SK-N-SH (cell line): ENCODE measurements at regions not wholly inside any gene's neighbourhood (a gene's known extent, or its start where the extent isn't known, plus 50 kb on each side); places are given as distances from the start of the nearest gene placed in this dataset.

Experiments
- CTCF ChIP-seq: fragments of 200-600 bp; sonication (generic); IDR thresholded peaks from 2 replicates; pipeline ENCODE4 v1.6.1; 2017; ENCODE audit warnings: antibody characterized with exemption, mild to moderate bottlenecking, moderate library complexity
- EP300 ChIP-seq, 2 experiments: IDR thresholded peaks; 2 replicates each; pipeline versions ENCODE4 v1.4.0 to v1.6.1; 2012; ENCODE audit warnings: borderline replicate concordance in 1 of 2, low read depth in 1 of 2, low read length in 1 of 2
- FOSL2 ChIP-seq: IDR thresholded peaks from 2 replicates; pipeline ENCODE4 v1.4.0; 2012; ENCODE audit warnings: low read depth, mild to moderate bottlenecking, moderate library complexity, borderline replicate concordance
- JUND ChIP-seq: IDR thresholded peaks from 2 replicates; pipeline ENCODE4 v1.4.0; 2012
- MEF2A ChIP-seq: IDR thresholded peaks from 2 replicates; pipeline ENCODE4 v1.4.0; 2012; ENCODE audit warnings: low read depth, borderline replicate concordance
- POLR2AphosphoS5 ChIP-seq: IDR thresholded peaks from 2 replicates; pipeline ENCODE4 v1.6.1; 2012; ENCODE audit warnings: low read depth, low read length
- RAD21 ChIP-seq: IDR thresholded peaks from 2 replicates; pipeline ENCODE4 v1.6.1; 2012; ENCODE audit warnings: mild to moderate bottlenecking, low read length
- REST ChIP-seq: IDR thresholded peaks from 2 replicates; pipeline ENCODE4 v1.6.1; 2012; ENCODE audit warnings: mild to moderate bottlenecking, low read depth, low read length, moderate library complexity
- RFX5 ChIP-seq: IDR thresholded peaks from 2 replicates; pipeline ENCODE4 v1.6.1; 2012; ENCODE audit warnings: mild to moderate bottlenecking, improper control_type of control experiment, low read length
- TAF1 ChIP-seq: IDR thresholded peaks from 2 replicates; pipeline ENCODE4 v1.6.1; 2012; ENCODE audit warnings: low read depth, mild to moderate bottlenecking, low read length, moderate library complexity, borderline replicate concordance
- TCF12 ChIP-seq: IDR thresholded peaks from 2 replicates; pipeline ENCODE4 v1.4.0; 2012
- USF1 ChIP-seq: IDR thresholded peaks from 2 replicates; pipeline ENCODE4 v1.4.0; 2012; ENCODE audit warnings: low read depth, borderline replicate concordance
- YY1 ChIP-seq: IDR thresholded peaks from 2 replicates; pipeline ENCODE4 v1.4.0; 2012; ENCODE audit warnings: low read depth, mild to moderate bottlenecking
- ZBTB33 ChIP-seq: IDR thresholded peaks from 2 replicates; pipeline ENCODE4 v1.4.0; 2012; ENCODE audit warnings: low read depth, borderline replicate concordance

- no peak for TF ChIP-seq ZBTB33
- no peak for TF ChIP-seq FOSL2
- no peak for TF ChIP-seq POLR2AphosphoS5
- TF ChIP-seq REST: no peak
- TF ChIP-seq TCF12: no peak
- no peak for TF ChIP-seq USF1
- no peak for TF ChIP-seq RFX5
- no peak for TF ChIP-seq CTCF
- no peak for TF ChIP-seq MEF2A
- no peak for TF ChIP-seq YY1
- TF ChIP-seq JUND: no peak
- TF ChIP-seq EP300 (IDR thresholded peaks at IDR 0.05; ENCODE audit: borderline replicate concordance in 1 of 2, low read depth in 1 of 2, low read length in 1 of 2): no peak
- TF ChIP-seq RAD21: no peak
- no peak for TF ChIP-seq TAF1
These were observed 267.0 kb upstream of the MAF start for GRCh38 chr16:79867425-79867997.
